ENCODE measurements at regions not wholly inside any gene's neighbourhood (a gene's known extent, or its start where the extent isn't known, plus 50 kb on each side); places are given as distances from the start of the nearest gene placed in this dataset.
A peak's percentile ranks its signal among the peaks of the same experiment; 100 is the strongest.
"Not testable (repeated sequence)": the region's sequence is repeated elsewhere in the genome, so short reads cannot be mapped to it uniquely, and the experiment has no call there.

DNA sequence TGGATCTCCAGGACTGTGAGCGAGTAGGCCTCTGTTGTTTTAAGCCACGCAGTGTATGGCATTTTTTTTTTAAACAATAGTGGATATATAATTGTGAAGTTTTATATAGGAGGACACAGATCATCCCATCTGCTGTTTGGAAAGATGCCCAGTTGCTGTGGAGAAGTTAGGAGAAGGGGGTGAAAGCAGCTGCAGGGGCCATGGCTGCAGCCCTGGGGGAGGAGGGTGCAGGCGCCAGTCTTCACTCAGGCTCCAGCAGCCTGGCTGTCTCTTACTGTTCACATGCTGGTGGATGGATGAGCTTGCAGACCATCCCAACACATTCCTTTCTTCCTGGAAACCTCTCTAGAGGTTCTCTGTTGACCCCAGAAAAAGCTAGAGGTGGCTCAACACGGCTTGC lies 242.3 kb downstream of the TEX29 start:
- DNase-seq = peak; percentile 67

DNA sequence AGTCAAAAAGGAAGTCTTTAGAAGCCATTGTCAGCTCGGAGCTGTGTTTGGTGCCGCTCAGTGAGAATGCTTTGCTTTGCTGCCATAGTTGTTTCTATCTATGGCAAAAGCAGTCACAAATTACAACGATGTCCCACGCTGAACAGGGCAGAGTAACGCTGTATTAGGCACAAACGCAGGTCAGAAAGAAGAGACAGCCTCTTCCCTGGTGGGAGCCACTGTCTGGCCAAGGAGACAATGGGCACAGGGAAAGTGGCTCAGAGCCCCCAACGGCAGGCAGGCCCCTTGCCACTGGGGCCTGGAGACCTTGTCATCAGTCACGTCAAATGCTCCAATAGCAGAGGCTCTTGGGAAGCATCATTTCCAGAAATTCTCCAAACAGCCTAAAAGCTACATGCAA lies 244.2 kb downstream of the TEX29 start:
- DNase-seq = no peak

GRCh38 chr13:111565400-111565799 lies 245.0 kb downstream of the TEX29 start:
- no peak for DNase-seq

DNA sequence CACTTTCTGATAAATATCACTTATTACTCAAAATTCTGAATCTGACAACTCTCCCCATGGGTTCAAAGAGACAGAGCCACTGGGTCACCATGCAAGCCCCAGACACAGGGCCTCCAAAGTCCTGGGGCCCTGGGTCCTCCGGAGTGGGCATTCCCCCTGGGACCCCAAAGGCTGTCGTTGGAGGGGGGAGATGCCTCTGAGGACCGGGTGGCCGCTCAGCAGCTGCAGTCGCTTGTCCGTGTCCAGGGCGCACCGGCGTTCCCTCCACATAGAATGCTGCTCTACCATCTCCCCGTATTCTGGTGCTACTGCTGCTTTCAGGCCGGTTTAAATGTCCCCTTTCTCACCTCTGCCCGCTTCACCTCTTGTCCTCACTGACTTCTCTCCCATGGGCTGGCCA lies 246.1 kb downstream of the TEX29 start:
- DNase-seq = no peak

- DNase-seq = no peak
These were observed 247.2 kb downstream of the TEX29 start for GRCh38 chr13:111567637-111568036.

DNA sequence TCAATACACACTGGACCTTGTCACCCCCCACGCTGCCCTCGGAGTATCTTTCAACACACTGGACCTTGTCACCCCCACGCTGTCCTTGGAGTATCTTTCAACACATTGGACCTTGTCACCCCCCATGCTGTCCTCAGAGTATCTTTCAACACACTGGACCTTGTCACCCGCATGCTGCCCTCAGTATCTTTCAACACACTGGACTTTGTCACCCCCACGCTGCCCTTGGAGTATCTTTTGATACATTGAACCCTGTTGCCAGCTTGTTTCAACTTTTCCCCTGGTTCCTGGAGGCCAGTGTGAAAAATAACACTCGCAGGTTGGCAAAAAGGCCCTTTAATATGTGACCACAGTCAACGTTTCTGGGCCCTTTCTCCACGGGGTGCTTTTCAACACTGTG lies 247.8 kb downstream of the TEX29 start:
- DNase-seq = no peak

GRCh38 chr13:111570911-111571310 lies 250.5 kb downstream of the TEX29 start:
- DNase-seq = no peak

- peak; percentile 100 for DNase-seq
These were observed 252.7 kb downstream of the TEX29 start for GRCh38 chr13:111572956-111573761.

- no peak for DNase-seq
These were observed 253.4 kb downstream of the TEX29 start for GRCh38 chr13:111573801-111574200.

- no peak for DNase-seq
These were observed 254.8 kb downstream of the TEX29 start for GRCh38 chr13:111575276-111575675.

GRCh38 chr13:111575719-111576118 lies 255.3 kb downstream of the TEX29 start:
- DNase-seq = no peak

- no peak for DNase-seq
These were observed 256.9 kb downstream of the TEX29 start for GRCh38 chr13:111577208-111577828.

DNA sequence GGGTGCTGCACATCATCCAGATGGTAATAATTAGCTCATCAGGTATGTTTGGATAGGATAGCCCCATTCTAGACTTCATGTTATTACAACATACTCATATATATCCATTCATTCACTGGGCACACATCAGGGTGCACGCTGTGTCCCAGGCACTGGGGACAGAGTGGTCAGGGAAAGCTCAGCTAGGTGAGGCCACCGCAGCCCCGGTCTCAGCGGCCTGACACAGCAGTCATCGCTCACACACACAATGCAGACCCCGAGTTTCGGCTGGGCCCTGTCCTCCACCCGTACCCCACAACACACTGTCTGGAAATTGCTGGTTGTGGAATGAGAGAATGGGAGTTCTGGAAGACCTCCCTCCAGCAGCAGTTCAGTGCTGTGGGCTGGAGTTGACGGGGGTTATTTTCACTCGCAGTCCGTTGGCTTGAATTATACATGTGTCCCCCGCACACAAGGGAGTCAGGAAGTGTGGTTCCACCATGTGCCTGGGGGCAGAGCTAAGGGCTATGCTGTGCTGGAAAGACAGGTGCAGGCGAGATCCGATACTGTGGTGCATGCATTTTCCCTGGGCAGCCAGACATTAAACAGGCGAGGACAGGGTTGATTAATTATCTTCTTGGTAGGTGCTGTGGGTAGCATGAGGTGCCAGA lies 257.6 kb downstream of the TEX29 start:
- DNase-seq = peak; percentile 25

DNA sequence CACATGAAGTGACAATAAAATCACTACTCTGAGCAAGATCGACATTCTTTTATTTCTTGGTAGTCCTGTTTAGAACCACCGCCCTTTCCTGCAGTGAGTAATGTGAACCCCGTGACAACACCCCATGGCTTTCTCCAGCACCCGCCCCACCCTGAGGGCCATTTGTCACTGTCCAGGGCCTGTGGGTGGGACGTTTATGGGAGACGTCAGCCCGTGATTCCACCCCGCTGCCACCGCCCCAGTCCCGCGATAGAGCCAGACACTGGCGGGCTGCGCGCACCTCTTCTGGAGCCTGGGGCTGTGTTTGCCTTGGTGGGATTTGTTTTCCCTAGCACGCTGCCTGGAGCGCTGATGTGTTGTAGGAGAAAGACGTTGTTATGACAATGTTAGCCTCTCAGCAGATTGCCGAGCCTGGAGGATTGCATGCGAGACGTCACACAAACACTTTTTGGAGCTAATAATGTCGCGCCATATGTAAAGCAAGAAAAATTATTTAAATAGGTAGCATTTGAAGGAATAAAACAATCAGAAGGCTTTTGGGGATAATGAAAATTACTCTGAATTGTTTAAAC lies 263.7 kb downstream of the TEX29 start:
- no peak for DNase-seq

DNA sequence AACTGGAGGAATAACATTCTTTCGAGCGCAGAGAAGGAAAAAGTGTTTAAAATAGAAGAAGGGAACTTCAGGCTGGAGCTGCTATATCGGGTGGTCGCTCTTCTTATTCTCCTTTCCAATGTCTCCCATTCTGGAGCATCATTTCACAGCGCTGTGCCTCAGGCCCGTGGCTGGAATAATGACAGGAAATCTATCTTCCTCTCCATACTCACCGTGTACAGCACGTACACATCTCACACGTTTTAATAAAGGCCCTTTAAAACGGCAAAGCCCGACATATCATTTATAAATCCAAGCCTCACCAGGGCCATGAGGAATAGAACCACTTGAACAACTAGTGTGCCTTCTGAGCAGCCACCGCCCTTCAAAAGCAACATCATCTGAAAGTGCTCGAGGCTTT lies 264.4 kb downstream of the TEX29 start:
- DNase-seq = no peak

DNA sequence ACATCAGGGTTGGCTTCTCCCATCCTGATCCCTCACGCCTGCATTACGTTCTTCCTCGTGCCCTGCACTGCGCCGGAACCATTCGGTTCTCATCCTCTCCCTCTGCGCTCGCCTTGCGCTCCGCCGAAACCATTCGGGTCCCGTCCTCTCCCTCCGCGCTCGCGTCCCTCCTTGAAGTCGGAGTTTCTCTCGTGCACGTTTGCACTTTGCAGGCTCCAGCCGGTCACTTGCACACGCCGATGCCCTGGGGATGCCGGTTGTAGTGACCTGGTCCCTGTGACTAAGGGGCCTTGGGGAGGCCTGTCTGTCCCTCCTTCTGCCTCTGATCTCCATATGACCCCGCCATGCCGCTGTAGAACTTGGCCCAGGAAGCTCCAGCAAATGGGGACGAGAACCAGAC lies 265.8 kb downstream of the TEX29 start:
- DNase-seq = no peak

DNA sequence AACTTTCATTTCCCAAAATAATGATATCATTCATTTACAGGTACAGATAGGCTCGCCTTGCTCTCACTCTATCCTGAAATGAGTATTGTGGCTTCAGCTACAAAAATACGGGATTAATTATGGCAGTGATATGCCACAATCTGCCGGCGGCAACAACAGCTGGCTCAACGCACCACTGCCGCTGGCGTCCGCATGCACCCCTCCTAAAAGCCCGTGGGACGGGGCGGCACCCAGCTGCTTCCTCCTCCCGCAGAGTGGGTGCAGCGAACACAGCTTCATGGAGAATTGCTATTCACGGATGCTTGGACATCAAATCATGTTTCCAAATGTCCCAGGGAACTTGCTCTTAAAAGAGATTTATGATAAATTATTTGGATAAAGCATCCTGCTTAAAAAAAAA lies 266.8 kb downstream of the TEX29 start:
- DNase-seq = no peak

DNA sequence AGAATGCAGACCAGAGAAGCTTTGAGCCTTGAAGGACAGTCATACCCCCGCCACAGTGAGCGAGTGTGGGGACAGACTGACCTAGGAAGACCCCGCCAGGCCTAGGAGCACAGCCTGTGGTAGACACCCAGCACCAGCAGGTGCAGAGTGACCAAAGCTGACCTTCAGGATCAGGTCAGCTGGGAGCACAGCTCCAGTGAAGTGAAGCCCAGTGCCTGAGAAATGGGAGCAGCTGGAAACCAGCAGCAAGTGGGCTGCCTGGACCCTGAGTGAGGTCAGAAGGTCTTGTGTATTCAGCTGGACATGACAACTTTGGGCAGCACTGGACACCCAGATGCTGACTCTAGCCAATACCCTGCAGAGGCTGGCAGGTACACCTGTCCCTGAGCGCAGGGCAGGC lies 268.9 kb downstream of the TEX29 start:
- DNase-seq = no peak

DNA sequence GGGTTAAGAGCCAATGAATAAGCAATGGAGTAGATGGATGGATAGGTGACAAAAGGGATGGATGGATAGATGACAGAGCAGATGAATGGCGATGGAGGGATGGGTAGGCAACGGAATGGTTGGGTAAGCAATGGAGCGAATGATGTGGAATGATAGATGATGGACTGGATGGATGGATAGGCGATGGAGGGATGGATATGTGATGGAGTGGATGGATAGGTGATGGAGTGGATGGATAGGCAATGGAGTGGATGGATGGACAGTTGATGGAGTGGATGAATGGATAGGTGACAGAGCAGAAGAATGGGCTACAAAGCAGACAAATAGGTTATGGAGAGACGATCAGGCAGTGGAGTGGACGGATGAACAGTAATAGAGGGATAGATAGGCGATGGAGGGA lies 269.6 kb downstream of the TEX29 start:
- DNase-seq = no peak

DNA sequence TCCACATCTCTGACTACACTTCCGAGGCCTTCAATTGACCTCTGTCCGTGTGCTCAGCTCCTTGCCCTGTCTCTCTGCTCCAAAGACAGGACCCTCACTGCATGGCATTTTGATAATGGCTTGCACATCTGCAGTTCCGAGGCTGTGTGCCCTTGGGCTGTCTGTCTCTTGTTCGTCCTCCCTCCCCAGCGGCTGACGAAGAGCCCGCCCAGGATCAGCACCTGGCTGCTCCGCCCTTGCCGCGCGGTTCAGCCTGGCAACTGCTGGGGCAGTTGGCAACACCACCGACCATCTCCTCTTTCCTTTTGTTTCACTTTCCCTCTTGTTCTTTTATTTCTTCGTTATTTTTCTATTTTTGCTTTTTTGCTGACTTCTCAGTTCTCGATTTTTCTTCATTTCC lies 270.4 kb downstream of the TEX29 start:
- no peak for DNase-seq

DNA sequence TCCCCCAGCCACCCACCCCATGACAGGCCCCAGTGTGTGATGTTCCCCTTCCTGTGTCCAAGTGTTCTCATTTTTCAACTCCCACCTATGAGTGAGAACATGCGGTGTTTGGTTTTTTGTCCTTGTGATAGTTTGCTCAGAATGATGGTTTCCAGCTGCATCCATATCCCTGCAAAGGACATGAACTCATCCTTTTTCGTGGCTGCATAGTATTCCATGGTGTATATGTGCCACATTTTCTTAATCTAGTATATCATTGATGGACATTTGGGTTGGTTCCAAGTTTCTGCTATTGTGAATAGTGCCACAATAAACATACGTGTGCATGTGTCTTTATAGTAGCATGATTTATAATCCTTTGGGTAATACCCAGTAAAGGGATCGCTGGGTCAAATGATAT lies 273.0 kb downstream of the TEX29 start:
- DNase-seq = not testable (repeated sequence)

GRCh38 chr13:111594606-111595005 lies 274.2 kb downstream of the TEX29 start:
- DNase-seq = no peak

DNA sequence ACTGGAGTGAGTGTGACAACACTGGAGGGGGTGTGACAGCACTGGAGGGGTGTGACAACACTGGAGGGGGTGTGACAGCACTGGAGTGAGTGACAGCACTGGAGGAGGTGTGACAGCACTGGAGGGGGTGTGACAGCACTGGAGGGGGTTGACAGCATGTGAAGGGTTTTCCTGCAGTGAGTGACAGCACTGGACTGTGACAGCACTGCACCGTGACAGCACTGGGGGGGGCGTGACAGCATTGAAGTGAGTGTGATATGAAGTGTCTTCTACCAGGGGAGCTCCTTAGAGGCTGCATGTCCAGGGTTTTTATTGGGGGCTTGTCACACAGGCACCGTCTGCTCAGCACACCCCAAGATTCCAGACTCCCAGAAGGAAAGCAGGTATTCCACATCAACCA lies 274.8 kb downstream of the TEX29 start:
- DNase-seq = no peak

DNA sequence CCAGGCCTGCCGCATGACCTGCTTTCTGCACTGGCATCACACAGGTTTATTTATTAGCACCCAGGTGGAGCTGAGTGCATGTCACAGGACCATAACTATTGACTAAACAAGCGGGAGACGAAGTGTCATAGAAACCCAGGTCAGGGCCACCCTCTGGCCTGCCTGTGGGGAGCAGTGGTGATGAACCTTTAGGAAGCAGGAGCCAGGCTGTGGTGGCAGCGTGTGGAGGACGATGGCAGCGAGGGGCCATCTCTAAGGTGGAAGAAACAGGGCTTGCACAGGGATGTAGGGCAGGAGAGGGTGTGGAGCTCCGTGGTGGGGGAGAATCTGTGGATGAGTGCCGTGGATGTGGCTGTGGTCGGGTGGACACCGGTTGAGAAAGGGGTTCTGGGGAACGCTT lies 275.3 kb downstream of the TEX29 start:
- DNase-seq = no peak

Measured in COR-L47 (cell line).